Right hindlimb (tissue), 1 donor: ENCODE measurements at regions not wholly inside any gene's neighbourhood (a gene's known extent, or its start where the extent isn't known, plus 50 kb on each side); places are given as distances from the start of the nearest gene placed in this dataset.

Experiments
- DNase-seq: peaks from one replicate; pipeline ENCODE4 v3.0.0-alpha.2; 2018

DNA sequence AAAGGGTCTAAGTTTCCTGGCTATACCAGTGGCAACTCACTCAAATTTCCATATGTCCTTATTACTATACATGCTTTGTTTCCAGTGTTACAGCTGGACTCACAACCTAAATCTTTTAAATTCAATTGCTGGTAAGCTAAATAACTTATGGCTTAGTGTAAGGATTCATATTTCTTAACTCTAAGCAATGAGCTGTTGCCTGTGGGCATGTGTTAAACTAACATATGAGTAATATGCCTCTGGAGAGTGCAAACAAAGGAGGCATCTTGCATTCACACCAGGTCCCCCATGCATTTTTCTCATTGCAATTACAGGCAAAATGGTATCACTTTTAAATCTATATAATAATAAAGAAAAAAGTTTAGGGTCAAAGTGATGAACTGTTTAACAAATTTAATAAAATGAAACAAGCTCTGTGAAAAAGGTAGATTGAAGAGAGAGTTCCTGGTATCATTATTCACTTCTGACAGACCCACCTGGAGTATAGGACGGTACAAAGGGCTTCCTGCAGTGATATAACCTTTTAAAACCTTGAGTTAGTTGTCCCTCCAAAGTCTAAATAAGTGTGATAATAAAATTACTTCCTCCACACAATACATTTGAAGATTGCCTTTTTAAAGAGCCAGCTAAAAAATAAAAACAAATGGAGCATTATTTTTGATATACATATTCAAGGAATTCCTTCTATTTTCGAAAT is 57.6 kb upstream of the HMGCLL1 start:
- DNase-seq, result no peak

- no peak for DNase-seq
Observed at GRCh38 chr6:55633471-55633870, 54.5 kb upstream of the HMGCLL1 start.

- no peak for DNase-seq
Observed at GRCh38 chr6:55632953-55633352, 54.0 kb upstream of the HMGCLL1 start.
